Spleen (tissue), 11 donors: ENCODE measurements at regions not wholly inside any gene's neighbourhood (a gene's known extent, or its start where the extent isn't known, plus 50 kb on each side); places are given as distances from the start of the nearest gene placed in this dataset.

Experiments
- DNase-seq: peaks from one replicate; pipeline ENCODE4 v3.0.0-alpha.2; 2020
- H3K27ac ChIP-seq, 8 donors: fragments of 200-600 bp; sonication (generic) in 7 of 8; 1 replicate in 4 of 8; 2 replicates in 4 of 8; pipeline versions ENCODE4 v1.5.0 to v1.8.0; 2016 to 2021; ENCODE audit warnings: inconsistent platforms in 4 of 8, mild to moderate bottlenecking in 4 of 8, moderate library complexity in 1 of 8
- H3K27me3 ChIP-seq, 7 donors: fragments of 200-600 bp; sonication (generic) in 6 of 7; replicated peaks in 1 of 7; 1 replicate in 4 of 7; 2 replicates in 3 of 7; pipeline versions ENCODE4 v1.5.0 to v1.8.0; 2016 to 2021; ENCODE audit warnings: inconsistent platforms in 3 of 7, mild to moderate bottlenecking in 1 of 7
- H3K36me3 ChIP-seq, 6 donors: fragments of 200-600 bp; sonication (generic) in 5 of 6; 1 replicate in 4 of 6; 2 replicates in 2 of 6; pipeline versions ENCODE4 v1.5.0 to v1.8.0; 2016 to 2021; ENCODE audit warnings: inconsistent platforms in 2 of 6
- H3K4me1 ChIP-seq, 6 donors: fragments of 200-600 bp; sonication (generic) in 5 of 6; 1 replicate in 3 of 6; 2 replicates in 3 of 6; pipeline versions ENCODE4 v1.5.0 to v1.8.0; 2016 to 2021; ENCODE audit warnings: inconsistent platforms in 3 of 6
- H3K4me3 ChIP-seq, 8 donors: fragments of 200-600 bp; sonication (generic) in 7 of 8; 1 replicate in 4 of 8; 2 replicates in 4 of 8; pipeline versions ENCODE4 v1.5.0 to v1.8.0; 2016 to 2021; ENCODE audit warnings: inconsistent platforms in 4 of 8, mild to moderate bottlenecking in 4 of 8, moderate library complexity in 2 of 8
- H3K9me3 ChIP-seq, 8 donors: fragments of 200-600 bp; sonication (generic) in 7 of 8; 1 replicate in 4 of 8; 2 replicates in 4 of 8; pipeline versions ENCODE4 v1.5.0 to v1.8.0; 2016 to 2021; ENCODE audit warnings: inconsistent platforms in 4 of 8
- CTCF ChIP-seq, 11 experiments: fragments of 200-600 bp in 7 of 11; fragments of 450-650 bp in 4 of 11; sonication (generic) in 4 of 11; IDR thresholded peaks in 8 of 11; conservative IDR thresholded peaks in 3 of 11; 1 replicate in 7 of 11; 2 replicates in 4 of 11; pipeline versions ENCODE4 v1.4.0 to v1.8.0; 2016 to 2021; ENCODE audit warnings: antibody characterized with exemption in 11 of 11, inconsistent platforms in 4 of 11, mild to moderate bottlenecking in 1 of 11
- POLR2A ChIP-seq, 3 donors: fragments of 450-650 bp; IDR thresholded peaks; one replicate each; pipeline ENCODE4 v1.5.1; 2017; ENCODE audit warnings: antibody characterized with exemption in 3 of 3, mild to moderate bottlenecking in 1 of 3
- POLR2AphosphoS5 ChIP-seq, 3 donors: sonication (generic); formaldehyde crosslinking; IDR thresholded peaks; one replicate each; pipeline ENCODE4 v1.5.1; 2017; ENCODE audit warnings: antibody characterized with exemption in 3 of 3
- WGBS, 5 donors: extraction: QIAGEN DNeasy Blood & Tissue Kit in 3 of 5; methylation state at CpG; one replicate each; pipeline versions ENCODE4 v1.1.5 to v1.1.7; 2013 to 2018; 5-methylcytosine and 5-hydroxymethylcytosine counted together
- intact Hi-C: fragments of 100-400 bp; cut with DNase I; formaldehyde crosslinking; loops from one replicate; pipeline ENCODE4 v1.15.0; 2023; ENCODE audit warnings: low total_unique reads
- donor health status: healthy with polysubstance abuse.
- donor health status: DM: no; HTN: no; CAD: no; lungs with moderate emphysema.
- donor health status: DM: no; HTN: no; CAD: no.
- donor health status: Bipolar disorder and iron deficiency.
- donor health status: healthy.
- donor health status: DM: no; HTN: no; CAD: no.
- donor health status: DM: yes; HTN: yes; CAD: no.

GRCh38 chr5:74285675-74286280 is 354.8 kb downstream of the ENC1 start:
- TF ChIP-seq POLR2AphosphoS5 (IDR thresholded peaks at IDR 0.05) = no peak
- no peak for TF ChIP-seq POLR2A (IDR thresholded peaks at IDR 0.05)
- no peak for TF ChIP-seq CTCF (IDR thresholded peaks at IDR 0.05 in 8 of 11, conservative IDR thresholded peaks at IDR 0.05 in 3 of 11)
- intact Hi-C loops = no loop called here
- Histone ChIP-seq H3K4me1 (no peaks in the 10 kb centered on the region), H3K9me3 (no peaks in the 10 kb centered on the region), H3K27me3 (no peaks in the 10 kb centered on the region), H3K27ac (no peak overlapping the region), H3K4me3 (no peak overlapping the region), H3K36me3 (no peaks in the 10 kb centered on the region)
- 64 to 83% (median 70%) methylated on average over 5 of the region's 5 CpGs for WGBS, 5 donors
- no peak for DNase-seq

DNA sequence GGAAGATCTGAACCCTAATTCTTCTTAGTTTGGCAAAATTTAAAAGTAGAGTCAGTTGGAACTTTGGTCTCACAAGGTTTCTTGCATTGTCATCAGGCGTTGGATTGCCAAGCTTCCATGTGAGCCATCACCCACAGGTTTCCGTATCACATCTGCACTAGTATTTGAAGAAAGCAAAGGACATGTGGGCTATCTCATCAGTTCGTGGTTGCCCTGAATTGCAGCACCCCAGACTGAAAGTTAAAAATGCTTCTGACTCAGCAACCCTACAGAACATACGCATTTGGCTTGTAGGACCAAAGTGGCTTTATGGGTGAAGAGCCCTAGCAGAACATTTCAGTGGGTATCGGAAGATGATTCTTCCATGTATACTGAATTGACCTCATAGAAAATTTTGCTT is 358.0 kb downstream of the ENC1 start:
- WGBS, 5 donors = 37 to 79% (median 61%) methylated on average over 5 of the region's 5 CpGs
- no peak overlapping the region for H3K27ac ChIP-seq
- H3K4me1 ChIP-seq = peaks cover 0 to 9% (median 0%) of the 10 kb centered on the region in 6 donors
- intact Hi-C loops = no loop called here
- no peak for DNase-seq
- no peaks in the 10 kb centered on the region for H3K36me3 ChIP-seq
- H3K9me3 ChIP-seq = no peaks in the 10 kb centered on the region
- H3K27me3 ChIP-seq = no peaks in the 10 kb centered on the region
- H3K4me3 ChIP-seq = no peak overlapping the region
- TF ChIP-seq POLR2A (IDR thresholded peaks at IDR 0.05) (no peak), CTCF (IDR thresholded peaks at IDR 0.05 in 8 of 11, conservative IDR thresholded peaks at IDR 0.05 in 3 of 11) (no peak), POLR2AphosphoS5 (IDR thresholded peaks at IDR 0.05) (no peak)

DNA sequence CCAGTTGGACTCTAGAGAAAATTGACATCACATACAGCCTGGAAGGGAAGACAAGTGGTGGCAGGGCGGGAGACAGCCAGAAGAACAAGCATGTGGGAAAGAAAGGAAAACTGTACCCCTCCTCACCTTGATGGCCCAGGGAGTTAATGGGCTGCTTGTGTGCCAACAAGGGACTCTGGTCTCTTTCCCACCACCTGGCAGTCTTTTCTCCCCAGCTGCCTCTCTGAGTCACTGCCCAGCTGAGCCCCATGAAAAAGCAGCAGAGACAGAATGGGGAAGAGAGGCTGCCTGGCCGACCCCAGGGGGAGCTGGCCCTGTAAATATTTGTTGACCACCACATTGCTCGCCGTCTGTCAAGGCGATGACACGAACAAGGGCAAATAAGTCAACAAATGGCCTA is 359.4 kb downstream of the ENC1 start:
- intact Hi-C loops = no loop called here
- no peak for DNase-seq
- 84 to 95% (median 86%) methylated on average over 6 of the region's 6 CpGs for WGBS, 5 donors
- H3K36me3 ChIP-seq = no peaks in the 10 kb centered on the region
- no peaks in the 10 kb centered on the region for H3K9me3 ChIP-seq
- no peaks in the 10 kb centered on the region for H3K27me3 ChIP-seq
- no peak overlapping the region for H3K27ac ChIP-seq
- peaks cover 0 to 16% (median 0%) of the 10 kb centered on the region in 6 donors for H3K4me1 ChIP-seq
- TF ChIP-seq CTCF (IDR thresholded peaks at IDR 0.05 in 8 of 11, conservative IDR thresholded peaks at IDR 0.05 in 3 of 11) (no peak), POLR2A (IDR thresholded peaks at IDR 0.05) (no peak), POLR2AphosphoS5 (IDR thresholded peaks at IDR 0.05) (no peak)
- H3K4me3 ChIP-seq = no peak overlapping the region

DNA sequence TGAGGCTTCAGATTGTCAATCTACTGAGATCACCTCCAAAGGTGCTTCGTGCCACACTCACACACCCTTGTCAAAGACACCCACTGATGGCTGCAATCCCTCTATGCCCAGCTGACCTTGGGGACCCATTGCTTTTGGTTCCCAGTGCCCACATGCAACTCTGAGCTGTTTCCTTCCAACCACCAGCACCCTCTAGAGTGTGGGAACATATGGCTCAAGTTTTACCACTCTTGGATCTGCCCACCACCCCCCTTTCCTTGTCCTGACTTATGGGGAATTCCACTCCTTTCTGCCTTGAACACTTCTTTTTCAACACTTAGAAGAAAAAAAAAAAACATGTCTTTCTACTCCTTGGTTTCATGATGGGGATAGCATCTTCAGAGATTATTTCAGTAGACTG is 360.2 kb downstream of the ENC1 start:
- no peak overlapping the region for H3K27ac ChIP-seq
- peaks cover 0 to 22% (median 0%) of the 10 kb centered on the region in 6 donors for H3K4me1 ChIP-seq
- no peak overlapping the region for H3K4me3 ChIP-seq
- TF ChIP-seq POLR2AphosphoS5 (IDR thresholded peaks at IDR 0.05) = no peak
- TF ChIP-seq POLR2A (IDR thresholded peaks at IDR 0.05) = no peak
- TF ChIP-seq CTCF (IDR thresholded peaks at IDR 0.05 in 8 of 11, conservative IDR thresholded peaks at IDR 0.05 in 3 of 11) = no peak
- DNase-seq = no peak
- intact Hi-C loops = no loop called here
- H3K27me3 ChIP-seq = no peaks in the 10 kb centered on the region
- H3K36me3 ChIP-seq = no peaks in the 10 kb centered on the region
- H3K9me3 ChIP-seq = no peaks in the 10 kb centered on the region
- 87 to 100% (median 96%) methylated on average over 1 of the region's 1 CpG for WGBS, 5 donors
